Fibroblast of villous mesenchyme (primary cell): ENCODE measurements at regions not wholly inside any gene's neighbourhood (a gene's known extent, or its start where the extent isn't known, plus 50 kb on each side); places are given as distances from the start of the nearest gene placed in this dataset.

ENCODE experiments used
- DNase-seq: peaks from one replicate; pipeline ENCODE4 v3.0.0-alpha.2; 2010; ENCODE audit warnings: low read depth
- H3K4me3 ChIP-seq: 2 replicates; pipeline ENCODE4 v1.5.1; 2011; ENCODE audit warnings: low read depth, mild to moderate bottlenecking, low read length
- CTCF ChIP-seq: IDR thresholded peaks from 2 replicates; pipeline ENCODE4 v1.5.1; 2012; ENCODE audit warnings: low read depth, mild to moderate bottlenecking, low read length; ENCODE audit not compliant: insufficient read depth

DNA sequence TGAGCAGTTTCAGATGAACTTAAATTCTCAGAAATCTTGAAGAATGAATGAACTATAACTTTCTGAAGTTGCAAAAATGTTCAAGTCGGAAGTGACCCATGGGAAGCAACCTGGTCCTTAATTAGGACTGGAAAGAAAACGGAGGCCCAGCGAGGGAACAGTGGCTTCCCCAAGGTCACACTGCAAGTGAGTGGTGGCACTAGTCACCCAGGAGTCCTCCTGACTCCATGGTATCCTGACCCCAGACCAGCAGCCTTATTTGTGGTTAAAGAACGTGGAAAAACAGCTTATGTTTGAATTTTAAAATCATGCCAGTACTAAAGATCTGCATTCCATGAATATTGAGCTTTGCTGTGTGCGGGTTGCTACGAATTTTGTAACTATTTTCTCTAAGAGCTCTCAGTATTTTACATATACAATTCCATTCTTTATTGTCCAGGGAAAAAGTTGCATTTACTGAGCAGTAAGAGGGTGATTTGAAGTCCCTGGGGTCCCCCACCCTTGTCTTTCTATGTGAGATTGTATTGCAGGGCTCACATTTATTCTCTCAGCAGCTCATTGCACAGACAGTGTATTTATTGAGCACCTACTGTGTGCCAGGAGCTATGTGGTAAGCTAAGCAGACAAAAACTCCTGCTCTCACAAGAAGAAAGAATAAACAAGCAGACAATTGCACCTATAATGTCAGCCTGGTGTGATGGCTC, 61.6 kb upstream of the ATP5PO start:
- TF ChIP-seq CTCF: no peak
- no peak overlapping the region for H3K4me3 ChIP-seq
- DNase-seq: peak; percentile 23

DNA sequence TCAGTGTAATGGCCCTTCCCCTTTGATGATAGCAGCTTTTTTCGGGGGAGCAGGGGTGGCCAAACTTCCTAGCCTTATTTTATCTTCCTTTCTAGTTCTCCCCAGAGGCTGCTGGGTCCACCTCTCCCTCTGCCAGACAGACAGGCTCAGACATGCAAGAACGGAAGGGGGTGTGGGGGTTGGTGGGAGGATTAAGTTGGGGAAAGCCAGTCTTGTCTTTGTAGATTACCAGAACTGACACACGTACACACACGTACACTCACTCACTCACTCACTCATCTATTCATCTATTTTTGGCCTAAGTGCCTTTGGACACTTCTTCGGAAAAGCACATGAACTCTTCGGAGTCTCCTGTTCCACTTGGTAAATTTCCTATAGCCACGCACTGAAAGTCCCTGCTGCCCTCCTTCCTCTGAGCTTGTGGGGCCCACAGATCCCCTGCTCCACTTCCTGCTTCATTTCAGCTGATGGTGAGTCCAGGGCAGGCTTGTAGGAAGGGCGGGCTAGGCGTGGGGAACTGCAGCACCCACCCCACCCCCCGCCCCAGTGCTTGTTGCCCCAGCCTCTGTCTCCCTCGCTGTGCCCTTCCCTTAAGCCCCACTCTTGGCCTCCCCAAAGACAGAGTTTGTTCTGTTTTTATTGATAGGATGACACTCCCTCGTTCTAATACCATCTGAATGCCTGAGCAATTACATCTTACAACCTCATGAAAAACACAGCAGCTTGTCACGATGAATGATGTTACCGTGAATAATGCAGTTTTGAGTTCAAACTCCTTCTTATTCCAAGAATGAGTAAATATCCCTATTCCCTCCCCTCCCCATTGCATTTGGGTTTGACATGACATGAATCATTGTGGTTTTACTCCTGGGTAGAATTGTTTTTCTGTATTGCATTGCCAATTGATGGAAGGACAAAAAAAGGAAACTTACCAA, 60.7 kb upstream of the ATP5PO start:
- H3K4me3 ChIP-seq: no peak overlapping the region

DNA sequence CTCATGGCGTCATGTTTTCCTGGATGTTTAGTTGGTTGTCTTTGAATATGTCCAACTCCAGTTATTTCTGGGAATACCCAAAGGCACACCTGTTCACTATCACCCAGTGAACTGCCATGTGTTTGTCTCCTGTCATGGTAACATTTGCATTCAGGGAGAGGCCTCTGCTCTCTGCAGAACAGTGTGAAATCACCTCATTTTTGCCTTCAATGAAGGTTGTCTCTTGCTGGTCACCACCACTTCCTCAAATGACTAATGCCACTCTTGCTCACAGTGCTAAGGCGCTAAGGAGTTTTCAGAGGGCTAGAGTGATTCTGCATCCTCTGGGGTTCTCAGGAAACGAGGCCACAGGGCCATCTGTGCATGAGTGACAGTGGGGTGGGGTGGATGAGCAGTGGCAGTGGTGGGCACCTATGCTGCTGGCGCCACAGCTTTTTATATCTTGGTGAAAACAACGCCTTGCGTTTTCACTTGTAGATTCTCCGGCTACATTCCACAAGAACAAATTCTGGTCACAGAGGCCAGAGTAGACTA, 60.0 kb upstream of the ATP5PO start:
- no peak for DNase-seq
- TF ChIP-seq CTCF: no peak
- H3K4me3 ChIP-seq: no peak overlapping the region

More for the DNA sequence above, 60.7 kb upstream of the ATP5PO start:
- peak; percentile 89 for DNase-seq
- TF ChIP-seq CTCF: no peak

GRCh38 chr21:33974513-33975468, 59.2 kb upstream of the ATP5PO start:
- no peak for DNase-seq
- no peak overlapping the region for H3K4me3 ChIP-seq
- TF ChIP-seq CTCF: no peak

DNA sequence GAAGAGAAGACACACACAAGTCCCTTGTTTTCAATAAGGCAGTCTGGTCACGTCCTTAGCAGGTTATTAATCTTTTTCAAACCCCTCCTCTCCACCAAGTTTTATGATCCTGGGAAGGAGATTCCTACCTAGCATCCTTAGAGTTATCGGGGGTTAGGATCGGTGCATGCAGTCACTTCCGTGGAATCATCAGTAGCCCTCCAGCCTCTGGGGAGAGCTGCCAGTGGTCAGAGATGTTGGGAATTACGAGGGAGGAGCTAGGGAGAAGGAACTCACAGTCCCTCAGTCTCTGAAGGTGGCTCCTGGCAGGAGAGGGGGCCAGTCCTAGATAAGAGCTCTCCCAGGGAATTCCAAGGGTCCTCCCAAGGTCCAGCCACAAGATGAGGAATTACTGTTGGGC, 57.7 kb upstream of the ATP5PO start:
- TF ChIP-seq CTCF: no peak
- DNase-seq: peak; percentile 55
- no peak overlapping the region for H3K4me3 ChIP-seq

DNA sequence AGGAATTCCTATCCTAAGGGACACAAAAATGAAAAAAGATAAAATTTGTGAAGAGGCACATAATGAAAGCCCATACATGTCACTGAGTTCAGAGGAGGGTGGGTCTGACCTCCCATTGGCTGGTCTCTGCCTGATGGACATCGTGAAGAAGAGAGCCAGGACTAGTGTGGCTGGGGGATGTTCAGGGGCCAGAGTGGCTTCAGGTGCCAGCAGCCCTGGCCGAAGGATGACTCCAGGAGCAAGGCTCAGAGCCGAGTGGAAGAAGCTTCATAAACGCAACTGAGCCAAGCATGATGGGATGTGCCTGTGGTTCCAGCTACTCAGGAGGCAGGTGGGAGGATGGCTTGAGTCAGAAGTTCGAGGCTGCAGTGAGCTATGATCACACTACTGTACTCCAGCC, 56.9 kb upstream of the ATP5PO start:
- DNase-seq: no peak
- no peak for TF ChIP-seq CTCF
- no peak overlapping the region for H3K4me3 ChIP-seq
